IPS-20b (cell line): ENCODE measurements at regions not wholly inside any gene's neighbourhood (a gene's known extent, or its start where the extent isn't known, plus 50 kb on each side); places are given as distances from the start of the nearest gene placed in this dataset.

Experiments used
- H3K27ac ChIP-seq: one replicate; pipeline ENCODE4 v1.5.1; 2013; ENCODE audit warnings: low read length
- H3K27me3 ChIP-seq: 2 replicates; pipeline ENCODE4 v1.6.1; 2013; ENCODE audit warnings: mild to moderate bottlenecking, low read length, inconsistent platforms; ENCODE audit not compliant: insufficient read depth
- H3K36me3 ChIP-seq: 2 replicates; pipeline ENCODE4 v1.6.1; 2013; ENCODE audit warnings: low read depth, mild to moderate bottlenecking, inconsistent platforms, low read length, moderate library complexity; ENCODE audit not compliant: insufficient read depth
- H3K4me1 ChIP-seq: 2 replicates; pipeline ENCODE4 v1.6.1; 2013; ENCODE audit warnings: mild to moderate bottlenecking, control low read depth, inconsistent platforms, low read length, moderate library complexity; ENCODE audit not compliant: insufficient read depth
- H3K4me3 ChIP-seq: 2 replicates; pipeline ENCODE4 v1.5.1; 2013; ENCODE audit warnings: mild to moderate bottlenecking, low read length, inconsistent platforms
- H3K9ac ChIP-seq: 2 replicates; pipeline ENCODE4 v1.6.1; 2013; ENCODE audit warnings: low read depth, mild to moderate bottlenecking, inconsistent platforms, low read length, moderate library complexity
- H3K9me3 ChIP-seq: 2 replicates; pipeline ENCODE4 v1.6.1; 2013; ENCODE audit warnings: mild to moderate bottlenecking, low read depth, low read length, inconsistent platforms; ENCODE audit not compliant: insufficient read depth

GRCh38 chr13:31663880-31664585, 75.3 kb upstream of the RXFP2 start:
- peaks cover 19% of the 10 kb centered on the region for H3K9me3 ChIP-seq
- peak overlapping the region; percentile 68 for H3K9ac ChIP-seq
- H3K36me3 ChIP-seq = no peaks in the 10 kb centered on the region; the same call in 1 of the 2 replicates
- H3K27me3 ChIP-seq = no peaks in the 10 kb centered on the region
- H3K27ac ChIP-seq = peak overlapping the region; percentile 84
- H3K4me1 ChIP-seq = peaks cover 24% of the 10 kb centered on the region; the same call in 1 of the 2 replicates
- peak overlapping the region; percentile 59 for H3K4me3 ChIP-seq

- Histone ChIP-seq H3K36me3 (no peaks in the 10 kb centered on the region; the same call in 1 of the 2 replicates), H3K27me3 (no peaks in the 10 kb centered on the region), H3K27ac (no peak overlapping the region), H3K4me3 (no peak overlapping the region), H3K9me3 (peaks cover 23% of the 10 kb centered on the region), H3K4me1 (no peaks in the 10 kb centered on the region), H3K9ac (no peak overlapping the region)
Measured at GRCh38 chr13:31670831-31671617, 68.3 kb upstream of the RXFP2 start.

GRCh38 chr13:31674051-31674450, 65.3 kb upstream of the RXFP2 start:
- no peaks in the 10 kb centered on the region for H3K4me1 ChIP-seq
- H3K9ac ChIP-seq = no peak overlapping the region
- no peaks in the 10 kb centered on the region for H3K27me3 ChIP-seq

GRCh38 chr13:31675440-31675953, 63.8 kb upstream of the RXFP2 start:
- Histone ChIP-seq H3K27me3 (no peaks in the 10 kb centered on the region), H3K9ac (no peak overlapping the region), H3K27ac (no peak overlapping the region), H3K4me3 (no peak overlapping the region), H3K36me3 (no peaks in the 10 kb centered on the region), H3K4me1 (no peaks in the 10 kb centered on the region), H3K9me3 (no peaks in the 10 kb centered on the region)

More at GRCh38 chr13:31674051-31674450, 65.3 kb upstream of the RXFP2 start:
- peaks cover 3% of the 10 kb centered on the region; the same call in 1 of the 2 replicates for H3K9me3 ChIP-seq
- no peaks in the 10 kb centered on the region for H3K36me3 ChIP-seq
- H3K4me3 ChIP-seq = no peak overlapping the region
- H3K27ac ChIP-seq = no peak overlapping the region

GRCh38 chr13:31681133-31681532, 58.2 kb upstream of the RXFP2 start:
- H3K9ac ChIP-seq = no peak overlapping the region
- no peak overlapping the region for H3K27ac ChIP-seq

GRCh38 chr13:31684466-31684865, 54.9 kb upstream of the RXFP2 start:
- Histone ChIP-seq H3K27me3 (no peaks in the 10 kb centered on the region), H3K4me1 (no peaks in the 10 kb centered on the region), H3K9ac (no peak overlapping the region), H3K27ac (no peak overlapping the region), H3K36me3 (no peaks in the 10 kb centered on the region), H3K9me3 (no peaks in the 10 kb centered on the region), H3K4me3 (no peak overlapping the region)

More at GRCh38 chr13:31681133-31681532, 58.2 kb upstream of the RXFP2 start:
- H3K4me3 ChIP-seq = no peak overlapping the region
- no peaks in the 10 kb centered on the region for H3K36me3 ChIP-seq
- no peaks in the 10 kb centered on the region for H3K9me3 ChIP-seq
- H3K27me3 ChIP-seq = no peaks in the 10 kb centered on the region
- H3K4me1 ChIP-seq = no peaks in the 10 kb centered on the region

- Histone ChIP-seq H3K9ac (no peak overlapping the region), H3K27me3 (no peaks in the 10 kb centered on the region), H3K4me3 (no peak overlapping the region), H3K27ac (no peak overlapping the region), H3K4me1 (no peaks in the 10 kb centered on the region), H3K9me3 (no peaks in the 10 kb centered on the region), H3K36me3 (no peaks in the 10 kb centered on the region)
Measured at GRCh38 chr13:31686670-31687425, 52.5 kb upstream of the RXFP2 start.
